H9 (cell line): ENCODE measurements at regions not wholly inside any gene's neighbourhood (a gene's known extent, or its start where the extent isn't known, plus 50 kb on each side); places are given as distances from the start of the nearest gene placed in this dataset.

Experiments
- DNase-seq: peaks from one replicate; pipeline ENCODE4 v3.0.0-alpha.2; 2017
- H2AFZ ChIP-seq: one replicate; pipeline ENCODE4 v1.6.1; 2013; ENCODE audit warnings: mild to moderate bottlenecking, low read length, control low read depth, moderate library complexity
- H2AK5ac ChIP-seq: 2 replicates; pipeline ENCODE4 v1.6.1; 2013; ENCODE audit warnings: low read length, control low read depth, mixed read lengths; ENCODE audit not compliant: insufficient read length
- H2BK120ac ChIP-seq: one replicate; pipeline ENCODE4 v1.6.1; 2013; ENCODE audit warnings: low read depth, mild to moderate bottlenecking, low read length, control low read depth, inconsistent platforms; ENCODE audit not compliant: poor library complexity, severe bottlenecking
- H2BK12ac ChIP-seq: 2 replicates; pipeline ENCODE4 v1.6.1; 2013; ENCODE audit warnings: low read length, control low read depth, mixed read lengths, low read depth; ENCODE audit not compliant: insufficient read length
- H2BK15ac ChIP-seq: 2 replicates; pipeline ENCODE4 v1.6.1; 2013; ENCODE audit warnings: low read depth, low read length, control low read depth
- H2BK20ac ChIP-seq: one replicate; pipeline ENCODE4 v1.6.1; 2013; ENCODE audit warnings: low read depth, mild to moderate bottlenecking, low read length, control low read depth, inconsistent platforms; ENCODE audit not compliant: poor library complexity, severe bottlenecking
- H2BK5ac ChIP-seq: 2 replicates; pipeline ENCODE4 v1.6.1; 2013; ENCODE audit warnings: low read length, control low read depth, mixed read lengths; ENCODE audit not compliant: insufficient read length
- H3K14ac ChIP-seq: 2 replicates; pipeline ENCODE4 v1.6.1; 2013; ENCODE audit warnings: low read length, control low read depth; ENCODE audit not compliant: insufficient read depth
- H3K18ac ChIP-seq: 2 replicates; pipeline ENCODE4 v1.6.1; 2013; ENCODE audit warnings: low read depth, mild to moderate bottlenecking, mixed read lengths, low read length, control low read depth; ENCODE audit not compliant: insufficient read length
- H3K23ac ChIP-seq: 2 replicates; pipeline ENCODE4 v1.6.1; 2013; ENCODE audit warnings: low read length, control low read depth, mixed read lengths, low read depth; ENCODE audit not compliant: insufficient read length
- H3K23me2 ChIP-seq: 2 replicates; pipeline ENCODE4 v1.6.1; 2013; ENCODE audit warnings: low read depth, mild to moderate bottlenecking, mixed read lengths, low read length, control low read depth; ENCODE audit not compliant: insufficient read length, poor library complexity, severe bottlenecking
- H3K27ac ChIP-seq: 2 replicates; pipeline ENCODE4 v1.5.1; 2013; ENCODE audit warnings: low read length, control low read depth, mixed read lengths, low read depth; ENCODE audit not compliant: insufficient read length
- H3K27me3 ChIP-seq: 2 replicates; pipeline ENCODE4 v1.6.1; 2013; ENCODE audit warnings: low read length, control low read depth, inconsistent platforms; ENCODE audit not compliant: insufficient read depth
- H3K4ac ChIP-seq: 2 replicates; pipeline ENCODE4 v1.6.1; 2013; ENCODE audit warnings: low read depth, mild to moderate bottlenecking, control low read depth, inconsistent platforms, low read length, moderate library complexity
- H3K4me1 ChIP-seq: 2 replicates; pipeline ENCODE4 v1.6.1; 2013; ENCODE audit warnings: low read length, control low read depth, inconsistent platforms; ENCODE audit not compliant: insufficient read depth
- H3K4me2 ChIP-seq: 2 replicates; pipeline ENCODE4 v1.6.1; 2013; ENCODE audit warnings: low read length, control low read depth, mixed read lengths; ENCODE audit not compliant: insufficient read length, insufficient read depth
- H3K56ac ChIP-seq: 2 replicates; pipeline ENCODE4 v1.6.1; 2013; ENCODE audit warnings: low read depth, mild to moderate bottlenecking, mixed read lengths, low read length, control low read depth; ENCODE audit not compliant: insufficient read length
- H3K79me1 ChIP-seq: 2 replicates; pipeline ENCODE4 v1.6.1; 2013; ENCODE audit warnings: low read depth, mild to moderate bottlenecking, moderate library complexity, low read length, control low read depth, inconsistent platforms; ENCODE audit not compliant: insufficient read depth, poor library complexity, severe bottlenecking
- H3K79me2 ChIP-seq: 2 replicates; pipeline ENCODE4 v1.6.1; 2013; ENCODE audit warnings: low read length, control low read depth, inconsistent platforms; ENCODE audit not compliant: insufficient read depth
- H3K9ac ChIP-seq: 2 replicates; pipeline ENCODE4 v1.6.1; 2013; ENCODE audit warnings: low read length, control low read depth, mixed read lengths; ENCODE audit not compliant: insufficient read length; ENCODE audit errors: extremely low read depth
- H3K9me3 ChIP-seq: one replicate; pipeline ENCODE4 v1.6.1; 2013; ENCODE audit warnings: low read depth, low read length, inconsistent platforms; ENCODE audit not compliant: control insufficient read depth
- H3T11ph ChIP-seq: one replicate; pipeline ENCODE4 v1.6.1; 2013; ENCODE audit warnings: mild to moderate bottlenecking, low read length, control low read depth, inconsistent platforms
- H4K20me1 ChIP-seq: one replicate; pipeline ENCODE4 v1.6.1; 2013; ENCODE audit not compliant: control insufficient read depth, insufficient read length, insufficient read depth
- H4K5ac ChIP-seq: 2 replicates; pipeline ENCODE4 v1.6.1; 2013; ENCODE audit warnings: low read depth, mild to moderate bottlenecking, mixed read lengths, low read length, control low read depth; ENCODE audit not compliant: insufficient read length
- H4K8ac ChIP-seq: replicated peaks from 2 replicates; pipeline ENCODE4 v1.6.1; 2013; ENCODE audit warnings: low read length, control low read depth, mixed read lengths, low read depth; ENCODE audit not compliant: insufficient read length
- H4K91ac ChIP-seq: 2 replicates; pipeline ENCODE4 v1.6.1; 2013; ENCODE audit warnings: low read depth, mild to moderate bottlenecking, moderate library complexity, mixed read lengths, low read length, control low read depth; ENCODE audit not compliant: insufficient read length
- H3K27ac Mint-ChIP-seq, 3 experiments: 2 replicates in 2 of 3; 3 replicates in 1 of 3; pipeline ENCODE4 v1.8.0; 2020 to 2021; ENCODE audit warnings: mixed read lengths in 3 of 3, mild to moderate bottlenecking in 1 of 3, moderate library complexity in 1 of 3
- H3K27me3 Mint-ChIP-seq: 2 replicates; pipeline ENCODE4 v1.8.0; 2021; ENCODE audit warnings: low read depth, mild to moderate bottlenecking, moderate library complexity, mixed read lengths
- H3K36me3 Mint-ChIP-seq, 3 experiments: 2 replicates in 2 of 3; 3 replicates in 1 of 3; pipeline ENCODE4 v1.8.0; 2020 to 2021; ENCODE audit warnings: low read depth in 3 of 3, mixed read lengths in 3 of 3; ENCODE audit not compliant: insufficient read depth in 1 of 3
- H3K4me1 Mint-ChIP-seq, 2 experiments: 2 replicates each; pipeline ENCODE4 v1.8.0; 2020; ENCODE audit warnings: mixed read lengths in 2 of 2
- H3K4me3 Mint-ChIP-seq, 2 experiments: 2 replicates in 1 of 2; 3 replicates in 1 of 2; pipeline ENCODE4 v1.8.0; 2020 to 2021; ENCODE audit warnings: mild to moderate bottlenecking in 2 of 2, mixed read lengths in 2 of 2, moderate library complexity in 1 of 2
- H3K9me3 Mint-ChIP-seq, 2 experiments: 2 replicates in 1 of 2; 3 replicates in 1 of 2; pipeline ENCODE4 v1.8.0; 2020; ENCODE audit warnings: mild to moderate bottlenecking in 2 of 2, mixed read lengths in 2 of 2, moderate library complexity in 1 of 2
- WGBS: extraction: QIAGEN DNeasy Blood & Tissue Kit; methylation state at CpG from one replicate; pipeline ENCODE4 v1.1.7; 2013; ENCODE audit warnings: missing lambda C conversion rate, low lambda C conversion rate, mixed read lengths; ENCODE audit not compliant: insufficient read length; ENCODE audit errors: extremely low coverage; 5-methylcytosine and 5-hydroxymethylcytosine counted together
- TF ChIP-seq, protein P1 (sequence below): fragments of 200-600 bp; sonication (generic); conservative IDR thresholded peaks from 3 replicates; pipeline ENCODE4 v1.8.0; 2021; ENCODE audit warnings: antibody characterized with exemption, mild to moderate bottlenecking

GRCh38 chr7:16350634-16351033 lies 70.7 kb downstream of the CRPPA start:
- Histone ChIP-seq H4K5ac (no peak overlapping the region), H3K4me1 (no peaks in the 10 kb centered on the region), H2AK5ac (no peak overlapping the region), H4K8ac (no peak overlapping the region), H2BK20ac (no peak overlapping the region), H3K23ac (no peak overlapping the region), H4K20me1 (no peaks in the 10 kb centered on the region), H2BK15ac (no peak overlapping the region), H3T11ph (no peak overlapping the region), H3K18ac (no peak overlapping the region), H2BK120ac (no peak overlapping the region), H3K9ac (no peak overlapping the region), H3K79me1 (no peaks in the 10 kb centered on the region), H3K27ac (no peak overlapping the region), H3K79me2 (no peaks in the 10 kb centered on the region), H3K23me2 (no peaks in the 10 kb centered on the region), H3K56ac (no peak overlapping the region), H3K14ac (no peak overlapping the region), H4K91ac (no peak overlapping the region), H3K27me3 (no peaks in the 10 kb centered on the region), H3K4me2 (no peak overlapping the region), H2BK12ac (no peak overlapping the region), H2BK5ac (no peak overlapping the region), H2AFZ (no peak overlapping the region), H3K4ac (no peak overlapping the region), H3K9me3 (no peaks in the 10 kb centered on the region)
- H3K4me3 Mint-ChIP-seq, result no peak overlapping the region
- no peaks in the 10 kb centered on the region for H3K27me3 Mint-ChIP-seq
- H3K9me3 Mint-ChIP-seq, result peaks cover 0 to 2% of the 10 kb centered on the region in 2 experiments; a peak in 1 of 5 replicates
- TF ChIP-seq, protein P1, sequence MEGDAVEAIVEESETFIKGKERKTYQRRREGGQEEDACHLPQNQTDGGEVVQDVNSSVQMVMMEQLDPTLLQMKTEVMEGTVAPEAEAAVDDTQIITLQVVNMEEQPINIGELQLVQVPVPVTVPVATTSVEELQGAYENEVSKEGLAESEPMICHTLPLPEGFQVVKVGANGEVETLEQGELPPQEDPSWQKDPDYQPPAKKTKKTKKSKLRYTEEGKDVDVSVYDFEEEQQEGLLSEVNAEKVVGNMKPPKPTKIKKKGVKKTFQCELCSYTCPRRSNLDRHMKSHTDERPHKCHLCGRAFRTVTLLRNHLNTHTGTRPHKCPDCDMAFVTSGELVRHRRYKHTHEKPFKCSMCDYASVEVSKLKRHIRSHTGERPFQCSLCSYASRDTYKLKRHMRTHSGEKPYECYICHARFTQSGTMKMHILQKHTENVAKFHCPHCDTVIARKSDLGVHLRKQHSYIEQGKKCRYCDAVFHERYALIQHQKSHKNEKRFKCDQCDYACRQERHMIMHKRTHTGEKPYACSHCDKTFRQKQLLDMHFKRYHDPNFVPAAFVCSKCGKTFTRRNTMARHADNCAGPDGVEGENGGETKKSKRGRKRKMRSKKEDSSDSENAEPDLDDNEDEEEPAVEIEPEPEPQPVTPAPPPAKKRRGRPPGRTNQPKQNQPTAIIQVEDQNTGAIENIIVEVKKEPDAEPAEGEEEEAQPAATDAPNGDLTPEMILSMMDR, result no peak
- WGBS, result no CpG with 5 or more reads among the region's 2 CpGs
- no peak overlapping the region for H3K27ac Mint-ChIP-seq
- H3K36me3 Mint-ChIP-seq, result peaks cover 0 to 6% (median 0%) of the 10 kb centered on the region in 3 experiments; a peak in 2 of 7 replicates
- no peak for DNase-seq
- no peaks in the 10 kb centered on the region for H3K4me1 Mint-ChIP-seq
